HG02970 (cell line): ENCODE measurements at regions not wholly inside any gene's neighbourhood (a gene's known extent, or its start where the extent isn't known, plus 50 kb on each side); places are given as distances from the start of the nearest gene placed in this dataset.
"Not testable (repeated sequence)": the region's sequence is repeated elsewhere in the genome, so short reads cannot be mapped to it uniquely, and the experiment has no call there.

Experiments
- ATAC-seq: cut with Tn5 transposase; IDR thresholded peaks from one replicate; pipeline ENCODE4 v1.9.1; 2021; ENCODE audit warnings: mild to moderate bottlenecking, moderate library complexity, moderate number of reproducible peaks; ENCODE audit not compliant: unreplicated experiment, low FRiP score

- no peak for ATAC-seq
Observed at GRCh38 chr16:13848795-13849194, 71.2 kb upstream of the ERCC4 start.

- not testable (repeated sequence) for ATAC-seq
Observed at GRCh38 chr16:13850173-13850572, 69.8 kb upstream of the ERCC4 start.

- no peak for ATAC-seq
Observed at GRCh38 chr16:13852827-13853226, 67.1 kb upstream of the ERCC4 start.

GRCh38 chr16:13856398-13856797, 63.6 kb upstream of the ERCC4 start:
- ATAC-seq, result no peak

GRCh38 chr16:13856811-13857511, 63.0 kb upstream of the ERCC4 start:
- ATAC-seq, result no peak

- ATAC-seq, result no peak
Observed at GRCh38 chr16:13858873-13859580, 60.9 kb upstream of the ERCC4 start.

GRCh38 chr16:13863075-13863765, 56.7 kb upstream of the ERCC4 start:
- ATAC-seq, result no peak

GRCh38 chr16:13864689-13865088, 55.3 kb upstream of the ERCC4 start:
- ATAC-seq, result no peak

GRCh38 chr16:13866073-13866472, 53.9 kb upstream of the ERCC4 start:
- no peak for ATAC-seq
